Activated CD8-positive, alpha-beta T cell treated with anti-CD3 and anti-CD28 coated beads for 36 hours (primary cell): ENCODE measurements at regions not wholly inside any gene's neighbourhood (a gene's known extent, or its start where the extent isn't known, plus 50 kb on each side); places are given as distances from the start of the nearest gene placed in this dataset.
A peak's percentile ranks its signal among the peaks of the same experiment; 100 is the strongest.

Experiments
- ATAC-seq: fragments of 200-7000 bp; cut with Tn5 transposase; one replicate; pipeline ENCODE4 v1.10.0; 2021; ENCODE audit warnings: mild to moderate bottlenecking, moderate library complexity
- CTCF ChIA-PET: fragments of 350-600 bp; sonication (Branson Sonifier 250); formaldehyde crosslinking; loops from one replicate; lab custom pipeline; 2021; ENCODE audit warnings: antibody characterized with exemption; lab: Charles Lee
- POLR2A ChIA-PET: fragments of 350-600 bp; sonication (Branson Sonifier 250); formaldehyde crosslinking; loops from one replicate; lab custom pipeline; 2021; ENCODE audit warnings: antibody characterized with exemption; lab: Charles Lee
- DNase-seq: peaks from one replicate; pipeline ENCODE4 v3.0.0-alpha.2; 2020
- H3K27ac Mint-ChIP-seq: one replicate; pipeline ENCODE4 v1.8.0; 2021; ENCODE audit warnings: mild to moderate bottlenecking, mixed read lengths
- H3K27me3 Mint-ChIP-seq: one replicate; pipeline ENCODE4 v1.8.0; 2021; ENCODE audit warnings: mixed read lengths
- H3K36me3 Mint-ChIP-seq: one replicate; pipeline ENCODE4 v1.8.0; 2021; ENCODE audit warnings: low read depth, mixed read lengths
- H3K4me1 Mint-ChIP-seq: one replicate; pipeline ENCODE4 v1.8.0; 2021; ENCODE audit warnings: low read depth, mixed read lengths
- H3K4me3 Mint-ChIP-seq: one replicate; pipeline ENCODE4 v1.8.0; 2021; ENCODE audit warnings: mild to moderate bottlenecking, moderate library complexity, mixed read lengths
- H3K9me3 Mint-ChIP-seq: one replicate; pipeline ENCODE4 v1.8.0; 2021; ENCODE audit warnings: mixed read lengths
- intact Hi-C: fragments of 100-400 bp; cut with micrococcal nuclease; formaldehyde crosslinking; loops from one replicate; pipeline ENCODE4 v1.10.0; 2022
- TF ChIP-seq, protein P1 (sequence below): fragments of 200-600 bp; IDR thresholded peaks from one replicate; pipeline ENCODE4 v1.8.0; 2022; ENCODE audit warnings: antibody characterized with exemption, mild to moderate bottlenecking

DNA sequence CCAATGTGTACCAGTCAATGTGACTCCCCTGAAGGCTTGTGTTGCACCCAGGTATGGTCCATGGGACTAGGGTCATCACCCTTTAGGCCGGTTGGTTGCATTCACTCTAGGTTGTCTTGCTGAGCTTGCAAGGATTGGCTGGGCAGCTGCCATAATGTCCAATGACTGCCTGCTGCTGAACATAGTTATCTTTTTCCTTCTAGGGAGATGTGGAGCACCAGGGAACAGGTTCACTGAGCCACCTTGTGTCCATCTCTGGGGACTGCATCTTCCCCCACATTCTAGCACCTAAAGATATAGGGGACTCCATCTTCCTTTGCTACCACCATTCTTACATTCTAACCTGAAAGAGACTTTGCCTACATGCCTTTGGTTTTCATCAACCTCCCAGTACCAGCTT is 580.4 kb upstream of the TBL1XR1 start:
- H3K27me3 Mint-ChIP-seq: no peaks in the 10 kb centered on the region
- no peak overlapping the region for H3K4me3 Mint-ChIP-seq
- TF ChIP-seq, protein P1, sequence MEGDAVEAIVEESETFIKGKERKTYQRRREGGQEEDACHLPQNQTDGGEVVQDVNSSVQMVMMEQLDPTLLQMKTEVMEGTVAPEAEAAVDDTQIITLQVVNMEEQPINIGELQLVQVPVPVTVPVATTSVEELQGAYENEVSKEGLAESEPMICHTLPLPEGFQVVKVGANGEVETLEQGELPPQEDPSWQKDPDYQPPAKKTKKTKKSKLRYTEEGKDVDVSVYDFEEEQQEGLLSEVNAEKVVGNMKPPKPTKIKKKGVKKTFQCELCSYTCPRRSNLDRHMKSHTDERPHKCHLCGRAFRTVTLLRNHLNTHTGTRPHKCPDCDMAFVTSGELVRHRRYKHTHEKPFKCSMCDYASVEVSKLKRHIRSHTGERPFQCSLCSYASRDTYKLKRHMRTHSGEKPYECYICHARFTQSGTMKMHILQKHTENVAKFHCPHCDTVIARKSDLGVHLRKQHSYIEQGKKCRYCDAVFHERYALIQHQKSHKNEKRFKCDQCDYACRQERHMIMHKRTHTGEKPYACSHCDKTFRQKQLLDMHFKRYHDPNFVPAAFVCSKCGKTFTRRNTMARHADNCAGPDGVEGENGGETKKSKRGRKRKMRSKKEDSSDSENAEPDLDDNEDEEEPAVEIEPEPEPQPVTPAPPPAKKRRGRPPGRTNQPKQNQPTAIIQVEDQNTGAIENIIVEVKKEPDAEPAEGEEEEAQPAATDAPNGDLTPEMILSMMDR: peak; percentile 64
- DNase-seq (peak; percentile 62), ATAC-seq (peak; percentile 82)
- H3K27ac Mint-ChIP-seq: no peak overlapping the region
- no peaks in the 10 kb centered on the region for H3K36me3 Mint-ChIP-seq
- ChIA-PET POLR2A (no interaction called here), CTCF (interaction anchor here (0.6 to 1.6 kb wide), 6 partner anchors 14 to 416 kb away, joined by 3 to 7 read pairs (median 3); no protein-coding TSS in a partner anchor)
- no peaks in the 10 kb centered on the region for H3K9me3 Mint-ChIP-seq
- intact Hi-C loops: no loop called here
- peaks cover 14% of the 10 kb centered on the region for H3K4me1 Mint-ChIP-seq

- ChIA-PET POLR2A (no interaction called here), CTCF (interaction anchor here (1.0 to 1.6 kb wide), 4 partner anchors 24 to 727 kb away, joined by 3 to 5 read pairs (median 3); no protein-coding TSS in a partner anchor)
- Mint-ChIP-seq H3K27me3 (no peaks in the 10 kb centered on the region), H3K4me3 (no peak overlapping the region), H3K27ac (peak overlapping the region; percentile 43), H3K4me1 (peaks cover 14% of the 10 kb centered on the region), H3K36me3 (no peaks in the 10 kb centered on the region), H3K9me3 (no peaks in the 10 kb centered on the region)
- ATAC-seq: no peak
- DNase-seq: no peak
- TF ChIP-seq, protein P1: no peak
- intact Hi-C loops: no loop called here
Observed at GRCh38 chr3:177778633-177779032, 581.4 kb upstream of the TBL1XR1 start.

DNA sequence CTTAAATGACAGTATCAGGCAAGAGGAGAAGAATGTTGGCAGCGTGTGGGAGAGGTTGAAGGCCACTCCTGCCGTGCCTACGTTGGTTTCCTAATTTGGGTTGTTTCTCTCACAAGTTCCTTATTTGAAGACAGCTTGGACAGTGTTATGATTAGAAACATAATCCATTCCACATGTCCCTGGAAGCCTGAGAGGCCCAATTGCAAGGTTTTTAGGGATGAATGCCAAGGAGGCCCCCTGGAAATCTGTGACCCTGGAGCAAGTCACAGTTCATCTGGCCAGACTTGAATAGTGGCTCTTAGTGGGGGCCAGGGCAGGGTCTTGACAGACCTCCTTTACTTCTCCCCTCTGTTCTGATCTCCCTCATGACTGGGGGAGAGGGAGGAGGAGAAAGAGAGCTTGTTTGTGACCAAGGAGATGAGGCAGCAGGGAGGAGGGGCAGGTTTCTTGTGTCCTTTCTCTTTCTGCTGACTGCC is 584.4 kb upstream of the TBL1XR1 start:
- Mint-ChIP-seq H3K4me1 (peaks cover 22% of the 10 kb centered on the region), H3K27ac (no peak overlapping the region), H3K9me3 (no peaks in the 10 kb centered on the region), H3K4me3 (no peak overlapping the region), H3K27me3 (no peaks in the 10 kb centered on the region), H3K36me3 (no peaks in the 10 kb centered on the region)
- intact Hi-C loops: no loop called here
- ATAC-seq: no peak
- TF ChIP-seq, protein P1: no peak
- no peak for DNase-seq
- POLR2A ChIA-PET: no interaction called here
- CTCF ChIA-PET: no interaction called here

- ChIA-PET POLR2A (interaction anchor here (1.1 kb wide), 1 partner anchor 104 kb away, joined by 4 read pairs; no protein-coding TSS in a partner anchor), CTCF (no interaction called here)
Observed at GRCh38 chr3:177783338-177783737, 586.1 kb upstream of the TBL1XR1 start.

GRCh38 chr3:177783767-177784166 is 586.5 kb upstream of the TBL1XR1 start:
- no peaks in the 10 kb centered on the region for H3K9me3 Mint-ChIP-seq
- H3K36me3 Mint-ChIP-seq: no peaks in the 10 kb centered on the region
- ChIA-PET CTCF (no interaction called here), POLR2A (interaction anchor here (1.1 kb wide), 1 partner anchor 105 kb away, joined by 4 read pairs; no protein-coding TSS in a partner anchor)
- intact Hi-C loops: no loop called here
- no peak overlapping the region for H3K4me3 Mint-ChIP-seq
- H3K4me1 Mint-ChIP-seq: peaks cover 24% of the 10 kb centered on the region
- no peaks in the 10 kb centered on the region for H3K27me3 Mint-ChIP-seq
- TF ChIP-seq, protein P1: no peak
- no peak overlapping the region for H3K27ac Mint-ChIP-seq
- no peak for ATAC-seq
- no peak for DNase-seq

More at GRCh38 chr3:177783338-177783737, 586.1 kb upstream of the TBL1XR1 start:
- Mint-ChIP-seq H3K4me1 (peaks cover 28% of the 10 kb centered on the region), H3K9me3 (no peaks in the 10 kb centered on the region), H3K27me3 (no peaks in the 10 kb centered on the region), H3K27ac (no peak overlapping the region), H3K36me3 (no peaks in the 10 kb centered on the region), H3K4me3 (no peak overlapping the region)
- DNase-seq: no peak
- intact Hi-C loops: no loop called here
- TF ChIP-seq, protein P1: no peak
- no peak for ATAC-seq
